ENCODE measurements at regions not wholly inside any gene's neighbourhood (a gene's known extent, or its start where the extent isn't known, plus 50 kb on each side); places are given as distances from the start of the nearest gene placed in this dataset.

- DNase-seq (ENCODE audit: low read depth in 6 of 9, low spot score in 9 of 9) = no peak
- H3K27ac ChIP-seq (ENCODE audit: low read depth in 1 of 2, low read length in 1 of 2) = no peak overlapping the region
- no peaks in the 10 kb centered on the region for H3K36me3 ChIP-seq (ENCODE audit: control insufficient read depth in 2 of 2, insufficient read depth in 2 of 2, low read length in 1 of 2)
- H3K27me3 ChIP-seq (ENCODE audit: control insufficient read depth in 2 of 2, insufficient read depth in 1 of 2, low read length in 1 of 2) = no peaks in the 10 kb centered on the region
- H3K9me3 ChIP-seq (ENCODE audit: control insufficient read depth in 2 of 2, insufficient read depth in 1 of 2, low read length in 1 of 2) = no peaks in the 10 kb centered on the region
- H3K4me3 ChIP-seq (ENCODE audit: low read length in 2 of 2) = no peak overlapping the region
- no peaks in the 10 kb centered on the region for H3K4me1 ChIP-seq (ENCODE audit: control insufficient read depth in 2 of 2, insufficient read depth in 2 of 2, low read length in 2 of 2)
Measured at GRCh38 chr2:53183581-53183980, 584.0 kb upstream of the CHAC2 start.

- no peaks in the 10 kb centered on the region for H3K36me3 ChIP-seq (ENCODE audit: control insufficient read depth in 2 of 2, insufficient read depth in 2 of 2, low read length in 1 of 2)
- H3K4me1 ChIP-seq (ENCODE audit: control insufficient read depth in 2 of 2, insufficient read depth in 2 of 2, low read length in 2 of 2) = no peaks in the 10 kb centered on the region
- 75% methylated on average over 5 of the region's 5 CpGs for WGBS
- H3K9me3 ChIP-seq (ENCODE audit: control insufficient read depth in 2 of 2, insufficient read depth in 1 of 2, low read length in 1 of 2) = no peaks in the 10 kb centered on the region
- no peaks in the 10 kb centered on the region for H3K27me3 ChIP-seq (ENCODE audit: control insufficient read depth in 2 of 2, insufficient read depth in 1 of 2, low read length in 1 of 2)
- no peak overlapping the region for H3K4me3 ChIP-seq (ENCODE audit: low read length in 2 of 2)
- peak in 1 of 9 donors; percentile 2 for DNase-seq (ENCODE audit: low read depth in 6 of 9, low spot score in 9 of 9)
- H3K27ac ChIP-seq (ENCODE audit: low read depth in 1 of 2, low read length in 1 of 2) = peak overlapping the region in 1 of 2 donors; percentile 53
Measured at GRCh38 chr2:53182601-53183000, 585.0 kb upstream of the CHAC2 start.

- 87% methylated on average over 2 of the region's 2 CpGs for WGBS
Measured at GRCh38 chr2:53181759-53182158, 585.8 kb upstream of the CHAC2 start.

GRCh38 chr2:53177327-53177726, 590.3 kb upstream of the CHAC2 start:
- no peak overlapping the region for H3K27ac ChIP-seq (ENCODE audit: low read depth in 1 of 2, low read length in 1 of 2)
- no peaks in the 10 kb centered on the region for H3K36me3 ChIP-seq (ENCODE audit: control insufficient read depth in 2 of 2, insufficient read depth in 2 of 2, low read length in 1 of 2)
- H3K27me3 ChIP-seq (ENCODE audit: control insufficient read depth in 2 of 2, insufficient read depth in 1 of 2, low read length in 1 of 2) = no peaks in the 10 kb centered on the region
- WGBS = 52% methylated on average over 1 of the region's 1 CpG
- H3K9me3 ChIP-seq (ENCODE audit: control insufficient read depth in 2 of 2, insufficient read depth in 1 of 2, low read length in 1 of 2) = no peaks in the 10 kb centered on the region
- no peak overlapping the region for H3K4me3 ChIP-seq (ENCODE audit: low read length in 2 of 2)
- no peaks in the 10 kb centered on the region for H3K4me1 ChIP-seq (ENCODE audit: control insufficient read depth in 2 of 2, insufficient read depth in 2 of 2, low read length in 2 of 2)
- DNase-seq (ENCODE audit: low read depth in 6 of 9, low spot score in 9 of 9) = no peak

More at GRCh38 chr2:53181759-53182158, 585.8 kb upstream of the CHAC2 start:
- Histone ChIP-seq H3K27me3 (ENCODE audit: control insufficient read depth in 2 of 2, insufficient read depth in 1 of 2, low read length in 1 of 2) (no peaks in the 10 kb centered on the region), H3K9me3 (ENCODE audit: control insufficient read depth in 2 of 2, insufficient read depth in 1 of 2, low read length in 1 of 2) (no peaks in the 10 kb centered on the region), H3K4me1 (ENCODE audit: control insufficient read depth in 2 of 2, insufficient read depth in 2 of 2, low read length in 2 of 2) (no peaks in the 10 kb centered on the region), H3K4me3 (ENCODE audit: low read length in 2 of 2) (no peak overlapping the region), H3K27ac (ENCODE audit: low read depth in 1 of 2, low read length in 1 of 2) (peak overlapping the region in 1 of 2 donors; percentile 53), H3K36me3 (ENCODE audit: control insufficient read depth in 2 of 2, insufficient read depth in 2 of 2, low read length in 1 of 2) (no peaks in the 10 kb centered on the region)
- no peak for DNase-seq (ENCODE audit: low read depth in 6 of 9, low spot score in 9 of 9)

- no peak overlapping the region for H3K27ac ChIP-seq (ENCODE audit: low read depth in 1 of 2, low read length in 1 of 2)
- no peak overlapping the region for H3K4me3 ChIP-seq (ENCODE audit: low read length in 2 of 2)
- no peak for DNase-seq (ENCODE audit: low read depth in 6 of 9, low spot score in 9 of 9)
- no peaks in the 10 kb centered on the region for H3K27me3 ChIP-seq (ENCODE audit: control insufficient read depth in 2 of 2, insufficient read depth in 1 of 2, low read length in 1 of 2)
- 96% methylated on average over 1 of the region's 1 CpG for WGBS
- H3K9me3 ChIP-seq (ENCODE audit: control insufficient read depth in 2 of 2, insufficient read depth in 1 of 2, low read length in 1 of 2) = no peaks in the 10 kb centered on the region
- no peaks in the 10 kb centered on the region for H3K36me3 ChIP-seq (ENCODE audit: control insufficient read depth in 2 of 2, insufficient read depth in 2 of 2, low read length in 1 of 2)
- no peaks in the 10 kb centered on the region for H3K4me1 ChIP-seq (ENCODE audit: control insufficient read depth in 2 of 2, insufficient read depth in 2 of 2, low read length in 2 of 2)
Measured at GRCh38 chr2:53174539-53174938, 593.1 kb upstream of the CHAC2 start.

- no peak overlapping the region for H3K4me3 ChIP-seq (ENCODE audit: low read length in 2 of 2)
- no peak for DNase-seq (ENCODE audit: low read depth in 6 of 9, low spot score in 9 of 9)
- no peaks in the 10 kb centered on the region for H3K36me3 ChIP-seq (ENCODE audit: control insufficient read depth in 2 of 2, insufficient read depth in 2 of 2, low read length in 1 of 2)
- H3K27me3 ChIP-seq (ENCODE audit: control insufficient read depth in 2 of 2, insufficient read depth in 1 of 2, low read length in 1 of 2) = no peaks in the 10 kb centered on the region
- H3K4me1 ChIP-seq (ENCODE audit: control insufficient read depth in 2 of 2, insufficient read depth in 2 of 2, low read length in 2 of 2) = no peaks in the 10 kb centered on the region
- no peak overlapping the region for H3K27ac ChIP-seq (ENCODE audit: low read depth in 1 of 2, low read length in 1 of 2)
- no peaks in the 10 kb centered on the region for H3K9me3 ChIP-seq (ENCODE audit: control insufficient read depth in 2 of 2, insufficient read depth in 1 of 2, low read length in 1 of 2)
- 92% methylated on average over 7 of the region's 7 CpGs for WGBS
Measured at GRCh38 chr2:53173698-53174455, 593.7 kb upstream of the CHAC2 start.

- Histone ChIP-seq H3K27ac (ENCODE audit: low read depth in 1 of 2, low read length in 1 of 2) (no peak overlapping the region), H3K4me3 (ENCODE audit: low read length in 2 of 2) (no peak overlapping the region), H3K4me1 (ENCODE audit: control insufficient read depth in 2 of 2, insufficient read depth in 2 of 2, low read length in 2 of 2) (no peaks in the 10 kb centered on the region), H3K36me3 (ENCODE audit: control insufficient read depth in 2 of 2, insufficient read depth in 2 of 2, low read length in 1 of 2) (no peaks in the 10 kb centered on the region), H3K27me3 (ENCODE audit: control insufficient read depth in 2 of 2, insufficient read depth in 1 of 2, low read length in 1 of 2) (no peaks in the 10 kb centered on the region), H3K9me3 (ENCODE audit: control insufficient read depth in 2 of 2, insufficient read depth in 1 of 2, low read length in 1 of 2) (no peaks in the 10 kb centered on the region)
- no peak for DNase-seq (ENCODE audit: low read depth in 6 of 9, low spot score in 9 of 9)
- WGBS = 86% methylated on average over 1 of the region's 1 CpG
Measured at GRCh38 chr2:53173091-53173490, 594.5 kb upstream of the CHAC2 start.

GRCh38 chr2:53170466-53170865, 597.1 kb upstream of the CHAC2 start:
- Histone ChIP-seq H3K27ac (ENCODE audit: low read depth in 1 of 2, low read length in 1 of 2) (no peak overlapping the region), H3K4me1 (ENCODE audit: control insufficient read depth in 2 of 2, insufficient read depth in 2 of 2, low read length in 2 of 2) (no peaks in the 10 kb centered on the region), H3K36me3 (ENCODE audit: control insufficient read depth in 2 of 2, insufficient read depth in 2 of 2, low read length in 1 of 2) (no peaks in the 10 kb centered on the region), H3K9me3 (ENCODE audit: control insufficient read depth in 2 of 2, insufficient read depth in 1 of 2, low read length in 1 of 2) (no peaks in the 10 kb centered on the region), H3K27me3 (ENCODE audit: control insufficient read depth in 2 of 2, insufficient read depth in 1 of 2, low read length in 1 of 2) (no peaks in the 10 kb centered on the region), H3K4me3 (ENCODE audit: low read length in 2 of 2) (no peak overlapping the region)
- DNase-seq (ENCODE audit: low read depth in 6 of 9, low spot score in 9 of 9) = no peak
- 82% methylated on average over 2 of the region's 2 CpGs for WGBS

GRCh38 chr2:53167227-53167626, 600.4 kb upstream of the CHAC2 start:
- Histone ChIP-seq H3K27ac (ENCODE audit: low read depth in 1 of 2, low read length in 1 of 2) (no peak overlapping the region), H3K9me3 (ENCODE audit: control insufficient read depth in 2 of 2, insufficient read depth in 1 of 2, low read length in 1 of 2) (no peaks in the 10 kb centered on the region), H3K4me3 (ENCODE audit: low read length in 2 of 2) (no peak overlapping the region), H3K36me3 (ENCODE audit: control insufficient read depth in 2 of 2, insufficient read depth in 2 of 2, low read length in 1 of 2) (no peaks in the 10 kb centered on the region), H3K4me1 (ENCODE audit: control insufficient read depth in 2 of 2, insufficient read depth in 2 of 2, low read length in 2 of 2) (no peaks in the 10 kb centered on the region), H3K27me3 (ENCODE audit: control insufficient read depth in 2 of 2, insufficient read depth in 1 of 2, low read length in 1 of 2) (no peaks in the 10 kb centered on the region)
- DNase-seq (ENCODE audit: low read depth in 6 of 9, low spot score in 9 of 9) = no peak
- 89% methylated on average over 4 of the region's 4 CpGs for WGBS
